Liver (tissue), 8 donors: ENCODE measurements at regions not wholly inside any gene's neighbourhood (a gene's known extent, or its start where the extent isn't known, plus 50 kb on each side); places are given as distances from the start of the nearest gene placed in this dataset.

Source experiments
- DNase-seq: peaks from one replicate; pipeline ENCODE4 v3.0.0-alpha.2; 2017; ENCODE audit warnings: low spot score
- H3K27ac ChIP-seq, 2 donors: one replicate each; pipeline ENCODE4 v1.7.0; 2013; ENCODE audit warnings: inconsistent platforms in 2 of 2, low read length in 2 of 2, control low read depth in 1 of 2, low read depth in 1 of 2, mild to moderate bottlenecking in 1 of 2
- H3K27me3 ChIP-seq, 4 donors: one replicate each; pipeline versions ENCODE4 v1.6.1 to v1.7.0; 2013; ENCODE audit warnings: low read length in 3 of 4, inconsistent platforms in 1 of 4, mild to moderate bottlenecking in 1 of 4, moderate library complexity in 1 of 4; ENCODE audit not compliant: control insufficient read depth in 4 of 4, insufficient read depth in 4 of 4
- H3K36me3 ChIP-seq, 4 donors: one replicate each; pipeline versions ENCODE4 v1.6.1 to v1.7.0; 2013; ENCODE audit warnings: low read length in 3 of 4, mild to moderate bottlenecking in 3 of 4, low read depth in 1 of 4, moderate library complexity in 1 of 4; ENCODE audit not compliant: control insufficient read depth in 4 of 4, insufficient read depth in 3 of 4
- H3K4me1 ChIP-seq, 4 donors: one replicate each; pipeline versions ENCODE4 v1.6.1 to v1.7.0; 2013; ENCODE audit warnings: low read length in 3 of 4, mild to moderate bottlenecking in 3 of 4, moderate library complexity in 1 of 4; ENCODE audit not compliant: control insufficient read depth in 4 of 4, insufficient read depth in 4 of 4
- H3K4me3 ChIP-seq, 3 donors: one replicate each; pipeline versions ENCODE4 v1.6.1 to v1.7.0; 2013; ENCODE audit warnings: low read length in 3 of 3, control low read depth in 1 of 3, low read depth in 1 of 3, mild to moderate bottlenecking in 1 of 3
- H3K9ac ChIP-seq, 2 donors: one replicate each; pipeline ENCODE4 v1.7.0; 2013; ENCODE audit warnings: low read length in 2 of 2, mild to moderate bottlenecking in 2 of 2, moderate library complexity in 2 of 2, control low read depth in 1 of 2, low read depth in 1 of 2
- H3K9me3 ChIP-seq, 4 donors: one replicate each; pipeline versions ENCODE4 v1.6.1 to v1.7.0; 2013; ENCODE audit warnings: low read length in 3 of 4; ENCODE audit not compliant: control insufficient read depth in 4 of 4
- ATF3 ChIP-seq: IDR thresholded peaks from 2 replicates; pipeline ENCODE4 v1.6.1; 2016; ENCODE audit warnings: antibody characterized with exemption
- CTCF ChIP-seq: fragments of 150-350 bp; IDR thresholded peaks from 2 replicates; pipeline ENCODE4 v1.5.1; 2017; ENCODE audit warnings: improper control_type of control experiment, low read depth, low read length; ENCODE audit not compliant: missing input control
- EGR1 ChIP-seq, 2 donors: IDR thresholded peaks; 2 replicates each; pipeline ENCODE4 v1.6.1; 2016 to 2018; ENCODE audit warnings: antibody characterized with exemption in 2 of 2, low read depth in 2 of 2
- FOXA1 ChIP-seq: IDR thresholded peaks from 2 replicates; pipeline ENCODE4 v1.6.1; 2016; ENCODE audit warnings: antibody characterized with exemption
- FOXA2 ChIP-seq: IDR thresholded peaks from 2 replicates; pipeline ENCODE4 v1.6.1; 2016; ENCODE audit warnings: antibody characterized with exemption
- GABPA ChIP-seq, 2 donors: IDR thresholded peaks in 1 of 2; conservative IDR thresholded peaks in 1 of 2; 2 replicates each; pipeline ENCODE4 v1.6.1; 2016; ENCODE audit warnings: antibody characterized with exemption in 2 of 2, mild to moderate bottlenecking in 1 of 2, moderate library complexity in 1 of 2
- HNF4A ChIP-seq, 2 donors: conservative IDR thresholded peaks; 2 replicates each; pipeline ENCODE4 v1.6.1; 2016; ENCODE audit warnings: antibody characterized with exemption in 2 of 2, mild to moderate bottlenecking in 2 of 2
- JUND ChIP-seq, 2 donors: IDR thresholded peaks; 2 replicates each; pipeline ENCODE4 v1.6.1; 2016; ENCODE audit warnings: antibody characterized with exemption in 2 of 2
- MAX ChIP-seq: IDR thresholded peaks from 2 replicates; pipeline ENCODE4 v1.6.1; 2016; ENCODE audit warnings: antibody characterized with exemption
- NR2F2 ChIP-seq: IDR thresholded peaks from 2 replicates; pipeline ENCODE4 v1.6.1; 2016; ENCODE audit warnings: antibody characterized with exemption
- RXRA ChIP-seq, 2 donors: IDR thresholded peaks; 2 replicates each; pipeline ENCODE4 v1.6.1; 2017 to 2018; ENCODE audit warnings: antibody characterized with exemption in 2 of 2, mild to moderate bottlenecking in 1 of 2
- SP1 ChIP-seq: IDR thresholded peaks from 2 replicates; pipeline ENCODE4 v1.6.1; 2018; ENCODE audit warnings: antibody characterized with exemption, mild to moderate bottlenecking
- TAF1 ChIP-seq: conservative IDR thresholded peaks from 2 replicates; pipeline ENCODE4 v1.6.1; 2016; ENCODE audit warnings: antibody characterized with exemption, mild to moderate bottlenecking
- ZBTB33 ChIP-seq: IDR thresholded peaks from 2 replicates; pipeline ENCODE4 v1.6.1; 2016; ENCODE audit warnings: antibody characterized with exemption
- WGBS: extraction: QIAGEN DNeasy Blood & Tissue Kit; methylation state at CpG from one replicate; pipeline ENCODE4 v1.1.7; 2013; 5-methylcytosine and 5-hydroxymethylcytosine counted together
- donor health status: healthy.
- donor health status: healthy.
- donor health status: healthy.
- donor health status: healthy.
- donor health status: healthy.

GRCh38 chr2:234865586-234865985 lies 86.2 kb upstream of the SH3BP4 start:
- no peak for DNase-seq
- WGBS: 96% methylated on average over 2 of the region's 2 CpGs
- Histone ChIP-seq H3K4me3 (peak overlapping the region in 1 of 3 donors; percentile 5), H3K27ac (no peak overlapping the region), H3K9me3 (no peaks in the 10 kb centered on the region), H3K27me3 (no peaks in the 10 kb centered on the region), H3K36me3 (no peaks in the 10 kb centered on the region), H3K4me1 (peaks cover 9 to 45% (median 26%) of the 10 kb centered on the region in 4 donors), H3K9ac (no peak overlapping the region)
- TF ChIP-seq ZBTB33 (no peak), CTCF (no peak), HNF4A (conservative IDR thresholded peaks at IDR 0.05) (no peak), NR2F2 (no peak)

GRCh38 chr2:234865040-234865439 lies 86.8 kb upstream of the SH3BP4 start:
- Histone ChIP-seq H3K4me3 (peak overlapping the region in 1 of 3 donors; percentile 5), H3K27ac (peak overlapping the region; percentile 77 to 83), H3K9ac (no peak overlapping the region), H3K36me3 (no peaks in the 10 kb centered on the region), H3K27me3 (no peaks in the 10 kb centered on the region), H3K4me1 (peaks cover 9 to 40% (median 25%) of the 10 kb centered on the region in 4 donors), H3K9me3 (no peaks in the 10 kb centered on the region)
- DNase-seq: no peak
- 93% methylated on average over 5 of the region's 5 CpGs for WGBS
- TF ChIP-seq EGR1 (IDR thresholded peaks at IDR 0.05; ENCODE audit: low read depth in 2 of 2) (no peak), ZBTB33 (no peak), TAF1 (no peak), NR2F2 (no peak), ATF3 (no peak), CTCF (no peak), RXRA (IDR thresholded peaks at IDR 0.05) (no peak), MAX (no peak), FOXA1 (no peak), GABPA (IDR thresholded peaks at IDR 0.05 in 1 of 2, conservative IDR thresholded peaks at IDR 0.05 in 1 of 2) (no peak), JUND (IDR thresholded peaks at IDR 0.05) (no peak), HNF4A (conservative IDR thresholded peaks at IDR 0.05) (no peak), FOXA2 (no peak), SP1 (no peak)
